ENCODE measurements at regions not wholly inside any gene's neighbourhood (a gene's known extent, or its start where the extent isn't known, plus 50 kb on each side); places are given as distances from the start of the nearest gene placed in this dataset.

GRCh38 chr6:167392631-167393316 lies 67.9 kb downstream of the TTLL2 start:
- FAIRE-seq = no peak
- Histone ChIP-seq H3K79me2 (ENCODE audit: insufficient read depth, low read length) (no peaks in the 10 kb centered on the region), H3K27me3 (ENCODE audit: control insufficient read depth in 1 of 2, insufficient read depth in 2 of 2, low read length in 2 of 2) (peaks cover 1 to 27% of the 10 kb centered on the region in 2 experiments), H3K9ac (ENCODE audit: insufficient read depth, low read depth, low read length) (no peak overlapping the region), H3K9me3 (ENCODE audit: low read length) (no peaks in the 10 kb centered on the region), H3K4me2 (ENCODE audit: low read depth, low read length) (no peak overlapping the region), H4K20me1 (ENCODE audit: insufficient read depth, low read length) (no peaks in the 10 kb centered on the region), H2AFZ (ENCODE audit: low read length) (no peak overlapping the region), H3K4me3 (replicated peaks in 1 of 3; ENCODE audit: insufficient read depth in 1 of 3, low read depth in 2 of 3, low read length in 3 of 3) (no peak overlapping the region), H3K4me1 (ENCODE audit: insufficient read depth, low read length) (peaks cover 38% of the 10 kb centered on the region), H3K27ac (ENCODE audit: extremely low read length, insufficient read depth, low read length) (no peak overlapping the region), H3K36me3 (replicated peaks in 1 of 2; ENCODE audit: control insufficient read depth in 1 of 2, insufficient read depth in 2 of 2, low read length in 2 of 2) (no peaks in the 10 kb centered on the region)
- ChIA-PET CTCF (ENCODE audit: low intra/inter-chr PET ratio, low total read pairs) (no interaction called here), POLR2A (no interaction called here)
- in situ Hi-C loops (cut with HindIII; ENCODE audit: extremely low pct_ligation_motif_present, low pct_unique_long_range_greater_than_20kb) = no loop called here
- intact Hi-C loops (cut with micrococcal nuclease; ENCODE audit: unreplicated experiment) = no loop called here
- ATAC-seq = no peak
- no peak for DNase-seq (ENCODE audit: low spot score)
- TF ChIP-seq BHLHE40 (IDR thresholded peaks at IDR 0.05; ENCODE audit: low read length) (no peak), FIP1L1 (IDR thresholded peaks at IDR 0.05; ENCODE audit: borderline replicate concordance, insufficient read depth, low read depth, low read length) (no peak), ZBTB8A (CRISPR knock-in tag; IDR thresholded peaks at IDR 0.05; ENCODE audit: borderline replicate concordance, low read depth) (no peak), ZNF850 (CRISPR knock-in tag; conservative IDR thresholded peaks at IDR 0.05) (no peak), TARDBP (CRISPR knock-in tag; IDR thresholded peaks at IDR 0.05) (no peak), ZEB1 (IDR thresholded peaks at IDR 0.05; ENCODE audit: insufficient replicate concordance, low read depth) (peak; percentile 94), ZNF724P (CRISPR knock-in tag; IDR thresholded peaks at IDR 0.05; ENCODE audit: borderline replicate concordance) (no peak), ZHX2 (IDR thresholded peaks at IDR 0.05; ENCODE audit: low read depth) (no peak), ZHX2 (CRISPR knock-in tag; IDR thresholded peaks at IDR 0.05; ENCODE audit: borderline replicate concordance) (no peak)
- 71% methylated on average over 13 of the region's 13 CpGs for WGBS (ENCODE audit: low lambda C conversion rate)
- BruUV-seq (replicated peaks) = no TSS peak
